Stomach (tissue), 8 donors: ENCODE measurements at regions not wholly inside any gene's neighbourhood (a gene's known extent, or its start where the extent isn't known, plus 50 kb on each side); places are given as distances from the start of the nearest gene placed in this dataset.

Experiments
- DNase-seq, 2 donors: peaks; one replicate each; pipeline versions ENCODE4 v3.0.0 to v3.0.0-alpha.2; 2013 to 2019
- H3K27ac ChIP-seq, 5 donors: fragments of 200-600 bp in 4 of 5; sonication (generic) in 4 of 5; one replicate each; pipeline ENCODE4 v1.5.1; 2013 to 2019; ENCODE audit warnings: mild to moderate bottlenecking in 1 of 5, moderate library complexity in 1 of 5
- H3K27me3 ChIP-seq, 3 donors: fragments of 200-600 bp; sonication (generic); one replicate each; pipeline ENCODE4 v1.5.1; 2017 to 2019; ENCODE audit warnings: mixed run types in 1 of 3
- H3K36me3 ChIP-seq, 4 donors: fragments of 200-600 bp; sonication (generic); 1 replicate in 3 of 4; 2 replicates in 1 of 4; pipeline ENCODE4 v1.5.1; 2016 to 2019
- H3K4me1 ChIP-seq, 4 donors: fragments of 200-600 bp; sonication (generic); one replicate each; pipeline ENCODE4 v1.5.1; 2016 to 2019
- H3K4me3 ChIP-seq, 4 donors: fragments of 200-600 bp; sonication (generic) in 3 of 4; one replicate each; pipeline ENCODE4 v1.5.1; 2016 to 2019; ENCODE audit warnings: mild to moderate bottlenecking in 1 of 4
- H3K9me3 ChIP-seq, 4 donors: fragments of 200-600 bp; sonication (generic); one replicate each; pipeline ENCODE4 v1.5.1; 2016 to 2019
- EP300 ChIP-seq: sonication (generic); formaldehyde crosslinking; IDR thresholded peaks from one replicate; pipeline ENCODE4 v1.6.1; 2017; ENCODE audit warnings: antibody characterized with exemption
- POLR2A ChIP-seq, 4 donors: fragments of 450-650 bp; IDR thresholded peaks; one replicate each; pipeline ENCODE4 v1.6.1; 2016; ENCODE audit warnings: antibody characterized with exemption in 4 of 4, control low read depth in 2 of 4, mild to moderate bottlenecking in 1 of 4, moderate library complexity in 1 of 4
- POLR2AphosphoS5 ChIP-seq, 3 donors: sonication (generic); formaldehyde crosslinking; IDR thresholded peaks; one replicate each; pipeline ENCODE4 v1.6.1; 2016; ENCODE audit warnings: antibody characterized with exemption in 3 of 3
- WGBS, 5 donors: extraction: QIAGEN DNeasy Blood & Tissue Kit in 3 of 5; methylation state at CpG; one replicate each; pipeline versions ENCODE4 v1.1.5 to v1.1.7; 2013 to 2018; 5-methylcytosine and 5-hydroxymethylcytosine counted together
- intact Hi-C: fragments of 100-400 bp; cut with DNase I; formaldehyde crosslinking; loops from one replicate; pipeline ENCODE4 v1.15.1; 2023; ENCODE audit warnings: low total_unique reads
- TF ChIP-seq, protein P1 (sequence below), 7 experiments: fragments of 450-650 bp in 4 of 7; fragments of 200-600 bp in 3 of 7; sonication (generic) in 3 of 7; IDR thresholded peaks; one replicate each; pipeline ENCODE4 v1.5.1; 2016 to 2019; ENCODE audit warnings: antibody characterized with exemption in 7 of 7, control low read depth in 2 of 7, mild to moderate bottlenecking in 1 of 7
- donor health status: healthy with polysubstance abuse.
- donor health status: Bipolar disorder and iron deficiency.
- donor health status: healthy.

- 95 to 100% (median 97%) methylated on average over 1 of the region's 1 CpG for WGBS, 5 donors
These were observed 513.2 kb upstream of the MAN1A1 start for GRCh38 chr6:119862719-119863118.

DNA sequence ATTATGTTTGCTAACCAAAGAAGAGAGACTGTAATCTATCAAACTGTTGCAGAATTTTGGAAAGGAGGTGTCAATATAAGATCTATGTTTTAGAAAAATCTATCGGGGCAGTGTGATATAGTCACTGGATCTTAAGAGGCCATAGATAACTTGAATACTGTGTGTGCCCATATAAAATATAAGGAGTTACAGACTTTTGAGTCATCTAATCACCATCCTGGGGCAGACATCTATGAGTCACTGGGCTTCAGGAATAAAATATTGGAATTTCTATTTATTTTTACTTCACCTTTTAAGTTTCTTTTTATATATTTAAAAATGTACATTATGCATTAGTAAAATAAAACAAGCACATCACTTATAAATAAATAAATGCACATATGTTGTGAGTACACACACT lies 509.3 kb upstream of the MAN1A1 start:
- H3K9me3 ChIP-seq, result no peaks in the 10 kb centered on the region
- TF ChIP-seq, protein P1, sequence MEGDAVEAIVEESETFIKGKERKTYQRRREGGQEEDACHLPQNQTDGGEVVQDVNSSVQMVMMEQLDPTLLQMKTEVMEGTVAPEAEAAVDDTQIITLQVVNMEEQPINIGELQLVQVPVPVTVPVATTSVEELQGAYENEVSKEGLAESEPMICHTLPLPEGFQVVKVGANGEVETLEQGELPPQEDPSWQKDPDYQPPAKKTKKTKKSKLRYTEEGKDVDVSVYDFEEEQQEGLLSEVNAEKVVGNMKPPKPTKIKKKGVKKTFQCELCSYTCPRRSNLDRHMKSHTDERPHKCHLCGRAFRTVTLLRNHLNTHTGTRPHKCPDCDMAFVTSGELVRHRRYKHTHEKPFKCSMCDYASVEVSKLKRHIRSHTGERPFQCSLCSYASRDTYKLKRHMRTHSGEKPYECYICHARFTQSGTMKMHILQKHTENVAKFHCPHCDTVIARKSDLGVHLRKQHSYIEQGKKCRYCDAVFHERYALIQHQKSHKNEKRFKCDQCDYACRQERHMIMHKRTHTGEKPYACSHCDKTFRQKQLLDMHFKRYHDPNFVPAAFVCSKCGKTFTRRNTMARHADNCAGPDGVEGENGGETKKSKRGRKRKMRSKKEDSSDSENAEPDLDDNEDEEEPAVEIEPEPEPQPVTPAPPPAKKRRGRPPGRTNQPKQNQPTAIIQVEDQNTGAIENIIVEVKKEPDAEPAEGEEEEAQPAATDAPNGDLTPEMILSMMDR (IDR thresholded peaks at IDR 0.05), result no peak
- TF ChIP-seq EP300 (no peak), POLR2AphosphoS5 (IDR thresholded peaks at IDR 0.05) (no peak), POLR2A (IDR thresholded peaks at IDR 0.05) (no peak)
- no peak for DNase-seq
- no peaks in the 10 kb centered on the region for H3K4me1 ChIP-seq
- no peaks in the 10 kb centered on the region for H3K27me3 ChIP-seq
- H3K36me3 ChIP-seq, result no peaks in the 10 kb centered on the region
- no peak overlapping the region for H3K4me3 ChIP-seq
- no peak overlapping the region for H3K27ac ChIP-seq
- 92 to 95% (median 95%) methylated on average over 1 of the region's 1 CpG for WGBS, 5 donors
- intact Hi-C loops, result no loop called here

More at GRCh38 chr6:119862719-119863118, 513.2 kb upstream of the MAN1A1 start:
- Histone ChIP-seq H3K27ac (no peak overlapping the region), H3K4me1 (no peaks in the 10 kb centered on the region), H3K36me3 (no peaks in the 10 kb centered on the region), H3K27me3 (no peaks in the 10 kb centered on the region), H3K9me3 (peaks cover 0 to 19% (median 12%) of the 10 kb centered on the region in 4 donors), H3K4me3 (no peak overlapping the region)
- intact Hi-C loops, result no loop called here
- no peak for DNase-seq
- TF ChIP-seq POLR2A (IDR thresholded peaks at IDR 0.05) (no peak), EP300 (no peak)
- TF ChIP-seq, protein P1 (IDR thresholded peaks at IDR 0.05), result no peak

DNA sequence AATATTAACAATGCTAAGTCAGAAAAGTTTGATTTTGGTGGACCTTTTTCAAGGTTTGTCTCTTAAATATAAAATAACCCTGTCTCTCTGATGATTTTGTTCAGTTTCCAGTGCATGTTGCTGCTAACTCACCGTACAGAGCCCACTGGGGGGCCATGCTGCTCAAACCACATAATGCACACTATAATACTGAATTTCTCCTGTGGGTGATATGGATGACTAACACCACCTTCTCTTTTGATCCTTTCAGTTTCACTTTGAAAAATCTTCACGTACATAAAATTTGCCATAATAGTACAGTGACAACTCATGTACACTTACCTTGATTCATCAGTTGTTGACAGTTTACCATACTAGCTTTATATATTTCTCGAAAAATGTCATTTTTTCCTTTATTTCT lies 506.6 kb upstream of the MAN1A1 start:
- TF ChIP-seq, protein P1 (IDR thresholded peaks at IDR 0.05), result no peak
- TF ChIP-seq EP300 (no peak), POLR2AphosphoS5 (IDR thresholded peaks at IDR 0.05) (no peak), POLR2A (IDR thresholded peaks at IDR 0.05) (no peak)
- WGBS, 5 donors, result 64 to 79% (median 71%) methylated on average over 3 of the region's 3 CpGs
- no peak overlapping the region for H3K4me3 ChIP-seq
- no peaks in the 10 kb centered on the region for H3K36me3 ChIP-seq
- DNase-seq, result no peak
- H3K27me3 ChIP-seq, result no peaks in the 10 kb centered on the region
- H3K9me3 ChIP-seq, result no peaks in the 10 kb centered on the region
- intact Hi-C loops, result no loop called here
- H3K27ac ChIP-seq, result no peak overlapping the region
- H3K4me1 ChIP-seq, result no peaks in the 10 kb centered on the region

- WGBS, 5 donors, result 57 to 79% (median 67%) methylated on average over 2 of the region's 2 CpGs
- H3K9me3 ChIP-seq, result no peaks in the 10 kb centered on the region
- no peak overlapping the region for H3K4me3 ChIP-seq
- no peaks in the 10 kb centered on the region for H3K4me1 ChIP-seq
- intact Hi-C loops, result no loop called here
- H3K36me3 ChIP-seq, result no peaks in the 10 kb centered on the region
- DNase-seq, result no peak
- TF ChIP-seq EP300 (no peak), POLR2AphosphoS5 (IDR thresholded peaks at IDR 0.05) (no peak), POLR2A (IDR thresholded peaks at IDR 0.05) (no peak)
- TF ChIP-seq, protein P1 (IDR thresholded peaks at IDR 0.05), result no peak
- H3K27ac ChIP-seq, result no peak overlapping the region
- H3K27me3 ChIP-seq, result no peaks in the 10 kb centered on the region
These were observed 499.1 kb upstream of the MAN1A1 start for GRCh38 chr6:119848696-119849095.
